HG02588 (cell line): ENCODE measurements at regions not wholly inside any gene's neighbourhood (a gene's known extent, or its start where the extent isn't known, plus 50 kb on each side); places are given as distances from the start of the nearest gene placed in this dataset.

Experiments used
- ATAC-seq: cut with Tn5 transposase; IDR thresholded peaks from one replicate; pipeline ENCODE4 v1.9.1; 2021; ENCODE audit warnings: mild to moderate bottlenecking, moderate library complexity; ENCODE audit not compliant: unreplicated experiment

DNA sequence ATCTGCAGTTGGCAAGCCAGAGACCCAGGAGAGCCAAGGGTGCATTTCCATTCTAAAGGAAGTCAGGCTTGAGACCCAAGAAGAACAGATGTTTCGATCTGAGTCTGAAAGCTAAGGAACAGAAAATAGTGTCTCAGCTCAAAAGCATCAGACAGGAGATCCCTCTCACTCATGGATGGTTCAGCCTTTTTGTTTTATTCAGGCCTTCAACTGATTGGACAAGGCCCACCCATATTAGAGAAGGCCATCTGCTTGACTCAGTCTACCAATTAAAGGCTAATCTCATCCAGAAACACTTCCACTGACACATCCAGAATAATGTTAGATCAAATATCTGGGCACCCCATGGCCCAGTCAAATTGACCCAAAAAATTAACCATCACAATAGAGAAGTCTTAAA, 255.0 kb downstream of the TXNL1 start:
- ATAC-seq: no peak

DNA sequence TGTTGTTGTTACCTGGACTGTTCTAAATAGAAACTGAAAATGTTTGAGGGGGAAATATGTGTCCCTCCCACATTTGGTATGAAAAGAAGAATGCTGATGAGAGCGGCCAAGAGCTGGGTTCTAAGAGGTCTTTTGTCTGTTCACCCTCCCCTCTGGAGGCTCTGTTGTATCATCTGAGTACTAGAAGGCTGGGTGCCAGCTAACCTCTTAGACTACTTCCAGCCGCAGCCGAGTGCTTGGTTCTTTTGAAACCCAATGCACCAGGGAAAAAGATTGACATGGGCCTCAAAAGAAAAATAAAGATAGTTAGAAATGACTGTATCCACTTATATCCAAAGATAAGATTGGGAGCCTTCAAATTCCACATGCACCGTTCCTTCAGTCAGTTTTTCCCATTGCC, 255.9 kb downstream of the TXNL1 start:
- no peak for ATAC-seq

DNA sequence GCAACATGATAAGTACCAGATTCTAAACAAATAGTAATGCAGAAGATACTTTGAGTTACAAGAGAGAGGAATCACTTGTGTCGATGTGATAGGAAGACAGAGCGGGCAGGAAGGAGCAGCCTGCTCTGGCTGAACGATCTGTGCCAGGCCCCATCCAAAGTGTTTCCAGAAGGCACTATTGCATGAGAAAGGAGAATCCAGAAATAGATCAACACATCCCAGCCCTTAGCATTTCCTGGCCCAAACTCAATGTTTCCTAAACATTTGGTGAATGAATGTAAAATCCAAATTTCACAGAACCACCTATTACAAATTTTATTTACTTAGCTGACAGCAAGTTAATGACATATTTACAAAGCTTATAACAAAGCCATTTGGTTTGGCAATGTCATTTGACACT, 257.2 kb downstream of the TXNL1 start:
- no peak for ATAC-seq

GRCh38 chr18:56380685-56381084, 257.7 kb downstream of the TXNL1 start:
- ATAC-seq: no peak

- ATAC-seq: no peak
Measured at GRCh38 chr18:56379256-56379655, 259.1 kb downstream of the TXNL1 start.

DNA sequence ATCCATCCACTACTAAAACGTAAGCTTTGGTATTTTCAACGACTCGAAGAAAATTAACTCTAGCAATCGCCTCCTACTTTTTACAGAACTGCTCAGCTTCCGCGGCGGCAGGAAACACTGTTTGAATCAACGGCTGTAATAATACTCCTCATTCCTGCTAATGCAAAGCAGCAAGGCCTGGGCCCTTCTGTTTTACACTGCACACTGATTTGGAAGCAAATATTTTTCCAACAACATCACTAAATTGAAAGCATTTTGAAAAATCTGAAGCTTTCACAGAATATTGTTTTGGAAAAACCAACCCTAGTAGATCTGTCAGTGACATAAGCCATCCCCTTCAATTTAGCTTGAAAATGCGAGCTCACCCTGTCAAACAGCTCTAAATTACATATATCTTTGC, 261.2 kb downstream of the TXNL1 start:
- no peak for ATAC-seq

- ATAC-seq: no peak
Measured at GRCh38 chr18:56374007-56374655, 264.3 kb downstream of the TXNL1 start.

GRCh38 chr18:56373601-56374000, 264.8 kb downstream of the TXNL1 start:
- no peak for ATAC-seq

DNA sequence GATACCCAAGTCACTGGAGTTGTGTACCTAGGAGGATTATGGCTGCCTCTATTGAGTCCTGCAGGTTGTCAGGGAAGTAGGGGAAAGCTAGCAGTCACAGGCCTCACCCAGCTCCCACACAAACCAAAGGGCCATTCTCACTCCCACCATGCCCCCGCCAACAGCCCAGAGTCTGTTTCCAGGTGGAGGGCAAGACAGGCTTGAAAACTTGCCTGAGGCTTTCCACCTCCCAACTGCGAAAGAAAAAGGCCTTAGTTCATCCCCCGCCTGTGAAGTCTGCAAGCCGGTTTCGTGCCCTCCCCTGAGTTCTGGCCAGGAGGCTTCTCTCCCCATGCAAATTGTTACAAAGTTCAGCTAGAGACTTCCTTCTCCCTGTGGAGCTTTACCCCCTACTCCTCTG, 270.3 kb downstream of the TXNL1 start:
- ATAC-seq: no peak

DNA sequence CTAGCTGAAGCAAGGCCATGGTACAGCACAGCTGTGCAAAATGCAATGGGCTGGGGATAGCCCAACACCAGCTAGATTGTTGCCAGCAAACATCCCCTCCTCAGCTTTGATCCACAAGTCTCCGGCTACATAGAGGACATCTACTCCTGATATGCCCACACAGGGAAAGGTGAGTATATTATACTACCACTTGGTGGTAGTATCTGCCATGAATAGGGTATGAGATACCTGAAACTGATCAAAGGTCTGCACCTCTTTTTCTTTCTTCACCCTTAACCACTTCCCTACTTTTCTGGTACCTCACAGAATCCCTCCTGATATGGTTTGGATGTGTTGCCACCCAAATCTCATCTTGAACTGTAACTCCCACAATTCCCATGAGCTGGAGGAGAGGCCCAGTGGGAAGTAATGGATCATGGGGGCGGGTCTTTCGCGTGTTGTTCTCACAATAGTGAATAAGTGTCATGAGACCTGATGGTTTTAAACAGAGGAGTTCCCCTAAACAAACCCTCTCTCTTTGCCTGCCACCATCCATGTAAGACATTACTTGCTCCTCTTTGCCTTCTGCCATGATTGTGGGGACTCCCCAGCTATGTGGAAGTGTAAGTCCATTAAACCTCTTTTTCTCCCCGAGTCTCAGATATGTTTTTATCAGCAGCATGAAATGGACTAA, 279.6 kb downstream of the TXNL1 start:
- no peak for ATAC-seq

DNA sequence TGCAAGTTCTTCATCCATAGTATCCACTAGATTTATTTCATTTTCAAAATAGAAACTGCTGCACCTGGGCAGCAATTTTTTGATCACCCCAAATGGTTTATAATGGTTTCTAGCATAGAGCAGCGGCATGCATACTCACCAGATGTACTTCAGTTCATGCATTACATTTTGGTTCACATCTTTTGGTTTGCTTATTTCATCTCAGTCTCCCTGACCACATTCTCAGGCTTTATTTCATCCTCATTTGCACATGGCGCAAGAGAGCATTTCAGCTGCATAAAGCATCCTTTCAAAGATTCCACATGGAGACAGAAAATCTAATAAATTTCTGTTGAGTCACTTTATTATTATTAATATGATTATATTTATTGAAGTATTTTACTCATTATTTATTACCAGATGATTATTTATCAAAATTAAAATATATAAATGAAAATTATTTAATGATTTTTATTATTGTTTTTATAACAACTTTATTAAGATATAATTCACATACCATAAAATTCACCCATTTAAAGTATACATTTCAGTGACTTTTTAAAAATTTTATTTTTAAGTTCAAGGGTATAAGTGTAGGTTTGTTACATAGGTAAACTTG, 284.6 kb downstream of the TXNL1 start:
- no peak for ATAC-seq

- ATAC-seq: no peak
Measured at GRCh38 chr18:56351911-56352500, 286.4 kb downstream of the TXNL1 start.

GRCh38 chr18:56337507-56337906, 300.9 kb downstream of the TXNL1 start:
- ATAC-seq: no peak

- no peak for ATAC-seq
Measured at GRCh38 chr18:56333839-56334238, 304.6 kb downstream of the TXNL1 start.

GRCh38 chr18:56333146-56333545, 305.2 kb downstream of the TXNL1 start:
- ATAC-seq: no peak

DNA sequence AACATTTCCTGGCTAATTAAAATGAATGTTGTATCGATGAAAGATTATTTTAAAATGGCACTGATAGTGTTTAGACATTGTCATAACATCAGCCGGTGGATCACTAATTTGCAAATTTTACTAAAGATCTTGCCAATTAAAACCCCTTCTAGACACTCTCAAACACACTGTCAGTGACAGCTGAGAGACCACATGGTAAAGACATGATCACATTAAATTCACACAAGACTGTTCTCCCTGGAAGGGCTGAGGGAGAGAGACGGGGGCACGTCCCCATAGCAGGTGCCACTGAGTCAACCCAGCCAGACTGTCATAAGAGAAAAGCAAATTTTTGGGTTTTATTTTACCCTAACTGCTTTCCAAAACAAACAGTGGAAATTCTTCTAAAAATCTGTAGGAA, 306.0 kb downstream of the TXNL1 start:
- ATAC-seq: no peak

DNA sequence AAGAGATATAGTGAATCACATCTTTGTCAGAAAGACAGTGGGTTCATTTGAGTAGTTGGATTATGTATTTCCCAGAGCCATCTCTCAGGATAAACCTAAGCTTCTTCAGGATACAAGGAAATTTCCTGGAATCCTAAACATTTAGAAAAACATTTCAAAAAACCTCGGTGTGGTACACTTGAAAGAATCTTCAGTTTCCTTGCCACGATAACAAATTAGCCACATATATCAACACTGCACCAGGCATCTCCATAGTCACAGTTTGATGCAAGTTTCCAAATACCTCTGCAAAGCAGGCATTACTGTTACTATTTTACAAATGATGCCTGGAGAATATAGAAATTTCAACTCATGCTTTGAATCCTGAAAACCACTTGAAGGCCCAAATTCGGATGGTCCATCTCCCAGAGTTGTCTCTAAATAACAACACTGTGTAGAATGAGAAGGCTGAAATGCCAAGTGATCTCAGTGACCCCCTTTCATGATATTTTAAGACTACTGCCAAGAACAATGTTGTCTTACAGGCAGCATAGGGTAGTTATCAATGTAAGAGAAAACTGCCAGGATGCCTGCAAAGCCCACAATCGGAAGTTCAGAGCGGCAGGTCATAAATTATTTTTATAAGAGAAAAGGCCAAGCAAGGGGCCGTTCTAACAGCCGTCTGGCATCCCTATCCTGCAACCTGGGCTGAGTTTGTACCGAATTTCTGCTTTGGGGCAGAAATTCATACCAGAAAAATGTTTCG, 307.9 kb downstream of the TXNL1 start:
- ATAC-seq: no peak

DNA sequence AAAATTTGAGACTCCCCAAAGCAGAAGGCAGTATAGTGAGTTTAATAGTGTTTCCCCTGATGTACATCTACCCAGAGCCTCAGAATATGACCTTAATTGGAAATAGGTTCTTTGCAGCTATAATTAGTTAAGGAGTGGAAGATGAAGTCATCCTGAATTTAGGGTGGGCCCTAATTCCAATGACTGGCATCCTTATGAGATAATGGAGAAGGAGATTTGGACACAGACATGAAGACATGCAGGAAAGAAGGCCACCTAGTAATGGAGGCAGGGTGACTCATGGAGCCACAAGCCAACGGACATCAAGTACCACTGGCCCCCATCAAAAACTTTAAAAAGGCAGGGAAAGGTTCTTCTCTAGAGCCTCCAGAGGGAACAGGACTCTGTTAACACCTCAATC, 308.9 kb downstream of the TXNL1 start:
- ATAC-seq: no peak

DNA sequence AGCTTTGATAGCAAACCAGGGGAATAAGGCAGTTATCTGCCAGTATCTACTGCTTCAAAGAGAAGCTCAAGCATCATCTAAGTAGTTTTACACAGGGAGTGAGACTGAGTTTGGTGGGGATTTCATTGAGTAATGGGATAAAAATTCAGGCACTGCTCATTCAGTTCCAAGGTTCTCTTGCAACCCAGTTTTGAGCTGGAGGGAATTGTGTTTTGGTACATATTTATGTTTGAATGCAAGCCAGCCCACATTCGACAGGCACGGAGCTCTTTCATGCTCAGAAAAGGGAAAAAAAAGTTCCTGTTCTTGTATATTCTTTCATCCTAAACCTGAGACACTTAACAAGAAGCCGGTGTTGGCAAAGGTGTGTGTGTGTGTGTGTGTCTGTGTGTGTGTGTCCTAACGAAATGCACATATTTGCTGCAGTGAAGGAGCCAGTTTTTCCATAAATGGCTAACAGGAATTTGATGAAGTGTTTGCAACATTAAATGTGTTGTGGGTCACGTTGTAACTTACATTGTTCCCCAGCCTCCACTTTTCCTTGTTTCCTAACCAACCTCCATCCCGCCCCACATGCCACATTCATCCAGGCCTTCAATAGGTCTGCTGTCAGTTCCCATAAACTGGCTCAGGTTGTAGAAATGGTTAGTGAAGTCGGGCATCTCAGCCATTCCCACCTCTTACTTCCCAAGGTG, 311.1 kb downstream of the TXNL1 start:
- ATAC-seq: no peak

DNA sequence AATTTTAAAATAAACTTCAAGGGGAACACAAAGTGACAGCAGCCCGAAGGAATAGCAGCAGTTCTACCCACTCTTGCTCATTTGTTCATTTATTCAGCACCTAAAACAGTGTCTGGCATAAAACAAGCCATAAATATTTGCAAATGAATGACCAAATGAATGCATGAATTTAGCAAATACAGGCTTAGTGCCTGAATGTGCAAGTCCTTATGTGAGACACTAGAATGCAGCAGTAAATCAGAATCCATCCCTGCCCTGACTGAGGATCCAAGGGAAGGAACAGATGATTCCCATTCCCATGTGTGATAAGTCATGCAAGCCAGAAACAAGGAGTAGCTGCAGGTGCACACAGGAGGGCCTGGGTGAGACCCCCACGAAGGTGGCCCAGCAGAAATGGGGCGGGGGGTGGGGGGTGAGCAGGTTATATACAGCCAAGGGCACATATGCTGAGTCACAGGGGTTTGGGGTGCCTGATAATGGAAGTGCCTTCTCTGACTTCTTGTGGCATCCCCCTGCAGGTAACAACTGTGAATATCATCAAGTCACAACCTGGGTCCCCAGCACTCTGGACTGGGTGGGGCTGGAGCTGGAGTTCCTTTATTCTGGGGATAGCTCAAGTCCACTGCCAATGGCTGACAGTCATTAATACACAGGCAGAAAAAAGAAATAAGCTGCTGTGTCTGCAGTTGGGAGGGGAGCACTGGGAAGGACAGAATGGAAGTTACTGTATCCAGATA, 311.9 kb downstream of the TXNL1 start:
- no peak for ATAC-seq
